ENCODE measurements at regions not wholly inside any gene's neighbourhood (a gene's known extent, or its start where the extent isn't known, plus 50 kb on each side); places are given as distances from the start of the nearest gene placed in this dataset.

GRCh38 chr15:95470529-95470928 lies 860.0 kb upstream of the NR2F2 start:
- H3K36me3 ChIP-seq (ENCODE audit: low read depth), result no peaks in the 10 kb centered on the region
- no peaks in the 10 kb centered on the region for H3K27me3 ChIP-seq (ENCODE audit: insufficient read depth, poor library complexity, severe bottlenecking)
- ATAC-seq (ENCODE audit: low read depth) (no peak), DNase-seq (ENCODE audit: low spot score) (no peak)
- H3K4me3 ChIP-seq (ENCODE audit: severe bottlenecking), result no peak overlapping the region
- no peak for TF ChIP-seq CTCF (IDR thresholded peaks at IDR 0.05; ENCODE audit: poor library complexity, severe bottlenecking)
- no peak overlapping the region for H3K27ac ChIP-seq (ENCODE audit: poor library complexity, severe bottlenecking)
- H3K4me1 ChIP-seq (ENCODE audit: insufficient read depth, poor library complexity, severe bottlenecking), result no peaks in the 10 kb centered on the region
- no peaks in the 10 kb centered on the region for H3K9me3 ChIP-seq (ENCODE audit: severe bottlenecking)

GRCh38 chr15:95470997-95471689 lies 859.4 kb upstream of the NR2F2 start:
- no peaks in the 10 kb centered on the region for H3K4me1 ChIP-seq (ENCODE audit: insufficient read depth, poor library complexity, severe bottlenecking)
- H3K9me3 ChIP-seq (ENCODE audit: severe bottlenecking), result no peaks in the 10 kb centered on the region
- no peaks in the 10 kb centered on the region for H3K36me3 ChIP-seq (ENCODE audit: low read depth)
- no peak overlapping the region for H3K4me3 ChIP-seq (ENCODE audit: severe bottlenecking)
- no peak for ATAC-seq (ENCODE audit: low read depth)
- no peaks in the 10 kb centered on the region for H3K27me3 ChIP-seq (ENCODE audit: insufficient read depth, poor library complexity, severe bottlenecking)
- no peak for DNase-seq (ENCODE audit: low spot score)
- no peak for TF ChIP-seq CTCF (IDR thresholded peaks at IDR 0.05; ENCODE audit: poor library complexity, severe bottlenecking)
- no peak overlapping the region for H3K27ac ChIP-seq (ENCODE audit: poor library complexity, severe bottlenecking)

- no peak for TF ChIP-seq CTCF (IDR thresholded peaks at IDR 0.05; ENCODE audit: poor library complexity, severe bottlenecking)
- no peak overlapping the region for H3K27ac ChIP-seq (ENCODE audit: poor library complexity, severe bottlenecking)
- H3K27me3 ChIP-seq (ENCODE audit: insufficient read depth, poor library complexity, severe bottlenecking), result no peaks in the 10 kb centered on the region
- DNase-seq (ENCODE audit: low spot score) (no peak), ATAC-seq (ENCODE audit: low read depth) (no peak)
- H3K4me1 ChIP-seq (ENCODE audit: insufficient read depth, poor library complexity, severe bottlenecking), result no peaks in the 10 kb centered on the region
- no peak overlapping the region for H3K4me3 ChIP-seq (ENCODE audit: severe bottlenecking)
- H3K9me3 ChIP-seq (ENCODE audit: severe bottlenecking), result no peaks in the 10 kb centered on the region
- no peaks in the 10 kb centered on the region for H3K36me3 ChIP-seq (ENCODE audit: low read depth)
Measured at GRCh38 chr15:95471690-95472086, 858.8 kb upstream of the NR2F2 start.

GRCh38 chr15:95475067-95475466 lies 855.4 kb upstream of the NR2F2 start:
- no peaks in the 10 kb centered on the region for H3K36me3 ChIP-seq (ENCODE audit: low read depth)
- no peaks in the 10 kb centered on the region for H3K27me3 ChIP-seq (ENCODE audit: insufficient read depth, poor library complexity, severe bottlenecking)
- no peaks in the 10 kb centered on the region for H3K4me1 ChIP-seq (ENCODE audit: insufficient read depth, poor library complexity, severe bottlenecking)
- H3K9me3 ChIP-seq (ENCODE audit: severe bottlenecking), result no peaks in the 10 kb centered on the region
- ATAC-seq (ENCODE audit: low read depth) (no peak), DNase-seq (ENCODE audit: low spot score) (no peak)
- no peak overlapping the region for H3K27ac ChIP-seq (ENCODE audit: poor library complexity, severe bottlenecking)
- TF ChIP-seq CTCF (IDR thresholded peaks at IDR 0.05; ENCODE audit: poor library complexity, severe bottlenecking), result no peak
- no peak overlapping the region for H3K4me3 ChIP-seq (ENCODE audit: severe bottlenecking)

- no peaks in the 10 kb centered on the region for H3K27me3 ChIP-seq (ENCODE audit: insufficient read depth, poor library complexity, severe bottlenecking)
- no peak overlapping the region for H3K27ac ChIP-seq (ENCODE audit: poor library complexity, severe bottlenecking)
- H3K4me3 ChIP-seq (ENCODE audit: severe bottlenecking), result no peak overlapping the region
- no peaks in the 10 kb centered on the region for H3K4me1 ChIP-seq (ENCODE audit: insufficient read depth, poor library complexity, severe bottlenecking)
- no peaks in the 10 kb centered on the region for H3K9me3 ChIP-seq (ENCODE audit: severe bottlenecking)
- DNase-seq (ENCODE audit: low spot score), result no peak
- no peaks in the 10 kb centered on the region for H3K36me3 ChIP-seq (ENCODE audit: low read depth)
- ATAC-seq (ENCODE audit: low read depth), result no peak
- no peak for TF ChIP-seq CTCF (IDR thresholded peaks at IDR 0.05; ENCODE audit: poor library complexity, severe bottlenecking)
Measured at GRCh38 chr15:95479308-95479707, 851.2 kb upstream of the NR2F2 start.
